Right lobe of liver (tissue), 4 donors: ENCODE measurements at regions not wholly inside any gene's neighbourhood (a gene's known extent, or its start where the extent isn't known, plus 50 kb on each side); places are given as distances from the start of the nearest gene placed in this dataset.

Experiments used
- CTCF ChIP-seq, 4 donors: fragments of 200-600 bp in 3 of 4; fragments of 450-650 bp in 1 of 4; IDR thresholded peaks; one replicate each; pipeline versions ENCODE4 v1.5.1 to v1.8.0; 2016 to 2022; ENCODE audit warnings: antibody characterized with exemption in 4 of 4, mild to moderate bottlenecking in 2 of 4
- POLR2A ChIP-seq: fragments of 450-650 bp; IDR thresholded peaks from one replicate; pipeline ENCODE4 v1.6.1; 2017; ENCODE audit warnings: antibody characterized with exemption, mild to moderate bottlenecking
- donor health status: DM: no; HTN: no; CAD: no.
- donor health status: DM: no; HTN: no; CAD: no.
- donor health status: DM: no; HTN: yes; CAD: no.

GRCh38 chr5:68354315-68354714 lies 138.8 kb downstream of the PIK3R1 start:
- TF ChIP-seq POLR2A (no peak), CTCF (IDR thresholded peaks at IDR 0.05) (no peak)
